HT1080 (cell line): ENCODE measurements at regions not wholly inside any gene's neighbourhood (a gene's known extent, or its start where the extent isn't known, plus 50 kb on each side); places are given as distances from the start of the nearest gene placed in this dataset.

Experiments used
- DNase-seq: peaks from one replicate; pipeline ENCODE4 v3.0.0-alpha.2; 2015; ENCODE audit warnings: low read depth

DNA sequence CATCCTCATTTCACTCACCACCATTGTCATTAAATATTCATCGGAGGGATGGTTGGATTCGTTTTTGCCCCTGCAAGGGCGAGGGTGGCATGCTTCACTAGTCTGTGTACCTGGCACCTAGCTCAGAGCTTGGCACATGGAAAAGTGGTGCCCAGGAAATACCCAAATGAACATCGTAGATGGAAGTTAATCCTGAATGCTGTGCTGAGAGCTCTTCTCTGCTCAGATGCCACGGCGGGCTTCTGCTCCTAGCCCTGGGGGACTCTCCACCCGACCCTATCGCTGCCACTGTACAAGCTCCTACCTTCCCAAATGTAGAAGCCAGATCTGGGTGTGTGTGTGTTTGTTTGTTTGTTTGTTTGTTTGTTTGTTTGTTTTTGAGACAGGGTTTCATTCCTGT is 113.0 kb upstream of the ZNF507 start:
- no peak for DNase-seq

DNA sequence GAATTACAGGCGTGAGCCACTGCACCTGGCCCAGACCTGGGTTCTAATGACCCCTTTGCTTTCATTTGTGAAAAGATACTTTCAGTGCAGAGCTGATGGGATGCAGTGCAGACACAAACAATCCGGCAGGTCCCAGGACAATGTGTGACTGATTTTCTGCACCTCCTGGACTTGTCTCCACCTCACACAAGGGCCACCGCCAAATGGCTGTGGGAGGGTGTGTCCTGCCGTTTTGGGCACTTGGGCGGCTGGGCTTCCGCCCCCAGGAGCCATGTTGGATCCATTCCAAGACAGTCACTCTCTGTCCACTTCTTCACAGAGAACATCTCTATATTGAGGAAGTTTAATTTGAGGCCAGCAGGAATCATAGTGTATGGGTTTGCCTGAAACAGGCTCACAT is 112.3 kb upstream of the ZNF507 start:
- DNase-seq = no peak

DNA sequence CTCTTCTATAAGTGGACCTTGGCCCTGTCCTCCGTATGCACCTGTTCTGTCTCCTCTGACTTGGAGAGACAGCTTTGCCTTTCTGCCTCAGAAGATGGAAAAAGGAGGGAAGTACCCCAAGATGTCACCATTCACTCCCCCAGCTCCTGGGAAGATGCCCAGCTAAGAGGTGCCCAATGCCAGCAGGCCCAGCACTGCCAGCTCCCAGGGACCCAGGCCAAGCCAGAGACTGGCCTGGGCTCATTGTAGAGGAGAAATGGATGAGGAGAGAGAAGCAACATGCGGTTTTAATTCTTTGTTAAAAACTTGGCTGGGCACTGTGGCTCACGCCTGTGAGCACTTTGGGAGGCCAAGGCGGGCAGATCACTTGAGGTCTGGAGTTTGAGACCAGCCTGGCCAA is 111.5 kb upstream of the ZNF507 start:
- no peak for DNase-seq

DNA sequence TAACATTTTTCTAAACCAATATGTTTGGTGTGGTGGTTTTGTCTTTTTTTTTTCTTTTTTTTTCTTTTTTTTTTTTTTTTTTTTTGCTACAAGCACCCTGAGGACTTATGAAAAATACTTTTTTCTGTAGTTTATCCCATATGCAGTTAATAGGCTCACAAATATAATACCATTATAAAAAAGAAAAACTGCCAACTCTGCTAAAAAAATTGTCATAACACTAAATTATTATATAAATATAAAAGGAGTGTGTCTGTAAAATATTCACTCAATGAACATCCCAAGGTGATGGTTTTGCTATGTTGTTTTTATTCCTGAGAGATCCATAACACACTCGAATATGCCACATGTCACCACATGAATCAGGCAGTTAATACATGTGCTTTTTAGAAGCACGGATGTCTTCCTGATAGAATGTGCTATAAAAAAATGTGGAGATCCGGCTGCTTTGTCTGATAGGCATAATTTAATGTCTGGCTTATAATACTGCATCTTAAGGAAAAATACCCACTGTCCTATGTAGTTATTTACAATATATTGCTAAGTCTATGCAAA is 110.7 kb upstream of the ZNF507 start:
- DNase-seq = no peak

DNA sequence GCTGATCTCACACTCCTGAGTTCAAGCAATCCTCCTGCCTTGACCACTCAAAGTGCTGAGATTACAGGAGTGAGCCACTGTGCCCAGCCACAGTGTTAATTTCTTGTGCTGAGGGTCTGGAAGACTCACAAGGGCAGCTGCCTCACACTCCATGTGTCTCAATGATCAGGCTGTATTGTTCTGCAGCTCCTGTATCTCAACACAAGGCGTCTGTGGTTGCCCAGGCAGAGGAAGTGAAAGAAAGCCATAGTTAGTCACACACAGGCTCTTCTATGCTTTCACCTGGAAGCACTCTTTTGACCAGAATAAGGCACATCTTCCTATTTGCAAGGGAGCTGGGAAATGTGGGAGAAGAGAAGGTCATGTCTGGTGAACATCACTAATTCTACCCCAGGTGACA is 107.3 kb upstream of the ZNF507 start:
- DNase-seq = no peak

DNA sequence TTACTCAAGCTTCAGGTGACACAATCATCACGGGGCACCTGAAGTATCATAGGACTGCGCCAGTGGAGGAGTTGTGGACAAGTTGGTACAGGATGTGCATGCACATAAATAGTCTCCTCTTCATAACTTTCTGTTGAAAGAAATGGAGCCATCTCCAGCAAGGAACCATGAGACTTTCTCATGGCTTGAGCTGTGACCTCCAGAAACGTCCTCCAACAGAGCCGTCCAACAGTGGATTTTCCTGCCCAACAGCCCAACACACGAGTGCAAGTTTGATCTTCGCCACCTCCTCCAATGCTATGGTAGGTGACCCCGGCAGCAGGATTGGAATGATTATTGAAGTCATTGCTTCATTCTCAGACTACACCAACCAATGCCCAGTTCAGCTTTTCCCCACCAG is 105.1 kb upstream of the ZNF507 start:
- no peak for DNase-seq

DNA sequence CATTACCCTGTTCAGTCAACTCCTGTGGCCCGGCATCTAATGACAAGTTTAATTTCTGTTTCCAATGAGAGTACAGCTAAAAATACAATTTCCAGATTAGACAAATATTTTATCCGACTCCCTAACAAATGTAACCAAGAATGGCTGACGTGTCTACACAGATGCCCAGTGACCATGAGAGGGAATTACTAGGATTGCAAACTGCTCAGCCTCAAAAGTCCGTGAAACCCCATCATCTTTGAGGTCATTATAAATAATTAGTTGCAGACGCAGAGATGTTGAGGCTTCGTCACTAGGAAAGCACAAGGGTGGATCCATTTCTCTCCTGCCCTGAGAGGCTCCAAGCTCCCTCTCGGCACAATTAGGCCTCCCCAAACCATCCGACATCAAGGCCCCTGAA is 104.1 kb upstream of the ZNF507 start:
- no peak for DNase-seq

DNA sequence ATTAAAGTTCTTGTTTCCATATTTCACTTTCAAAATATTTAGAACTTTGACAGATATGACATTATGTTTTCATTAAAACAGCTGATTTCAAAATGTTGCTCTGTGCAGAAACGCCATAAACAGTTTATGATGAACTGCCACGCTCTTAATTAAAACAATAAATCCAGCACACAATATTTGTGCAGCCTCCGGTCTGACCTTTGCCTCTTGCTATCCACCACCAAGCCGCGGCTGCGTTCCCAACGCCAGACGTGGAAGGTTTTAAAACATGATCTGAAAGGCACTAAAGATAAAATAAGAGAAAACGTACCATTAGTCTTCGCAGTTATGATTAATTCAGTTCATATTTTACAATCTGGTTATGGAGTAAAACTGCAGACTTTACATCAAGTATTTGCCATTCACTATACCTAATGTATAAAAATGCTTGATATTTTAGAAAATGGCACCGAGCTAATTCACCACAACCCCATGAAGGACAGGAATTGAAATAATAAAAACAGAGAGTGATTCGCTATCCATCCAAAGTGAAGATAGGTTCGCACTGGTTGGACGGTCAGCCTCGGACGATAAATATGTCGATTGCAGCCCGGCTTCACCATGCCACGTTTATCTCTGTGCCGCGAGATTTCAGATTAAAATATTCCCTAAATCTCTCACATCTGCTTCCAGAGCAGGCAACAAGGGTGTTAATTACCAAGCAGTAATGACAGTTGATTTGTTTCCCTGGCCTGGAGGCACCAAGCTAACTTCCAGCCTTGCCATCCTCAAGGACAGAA is 103.3 kb upstream of the ZNF507 start:
- DNase-seq = no peak

DNA sequence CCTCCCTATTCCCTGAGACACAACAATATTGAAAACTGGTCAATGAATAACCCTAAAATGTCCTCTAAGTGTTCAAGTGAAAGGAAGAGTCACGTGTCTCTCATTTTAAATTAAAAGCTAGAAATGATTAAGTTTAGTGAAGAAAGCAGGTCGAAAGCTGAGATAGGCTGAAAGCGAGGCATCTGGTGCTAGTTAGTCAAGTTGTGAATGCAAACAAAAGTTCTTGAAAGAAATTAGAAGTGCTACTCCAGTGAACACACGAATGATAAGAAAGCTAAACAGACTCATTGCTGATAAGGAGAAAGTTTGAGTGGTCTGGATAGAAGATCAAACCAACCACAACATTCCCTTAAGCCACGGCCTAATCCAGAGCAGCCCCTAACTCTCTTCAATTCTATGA is 99.4 kb upstream of the ZNF507 start:
- DNase-seq = no peak

DNA sequence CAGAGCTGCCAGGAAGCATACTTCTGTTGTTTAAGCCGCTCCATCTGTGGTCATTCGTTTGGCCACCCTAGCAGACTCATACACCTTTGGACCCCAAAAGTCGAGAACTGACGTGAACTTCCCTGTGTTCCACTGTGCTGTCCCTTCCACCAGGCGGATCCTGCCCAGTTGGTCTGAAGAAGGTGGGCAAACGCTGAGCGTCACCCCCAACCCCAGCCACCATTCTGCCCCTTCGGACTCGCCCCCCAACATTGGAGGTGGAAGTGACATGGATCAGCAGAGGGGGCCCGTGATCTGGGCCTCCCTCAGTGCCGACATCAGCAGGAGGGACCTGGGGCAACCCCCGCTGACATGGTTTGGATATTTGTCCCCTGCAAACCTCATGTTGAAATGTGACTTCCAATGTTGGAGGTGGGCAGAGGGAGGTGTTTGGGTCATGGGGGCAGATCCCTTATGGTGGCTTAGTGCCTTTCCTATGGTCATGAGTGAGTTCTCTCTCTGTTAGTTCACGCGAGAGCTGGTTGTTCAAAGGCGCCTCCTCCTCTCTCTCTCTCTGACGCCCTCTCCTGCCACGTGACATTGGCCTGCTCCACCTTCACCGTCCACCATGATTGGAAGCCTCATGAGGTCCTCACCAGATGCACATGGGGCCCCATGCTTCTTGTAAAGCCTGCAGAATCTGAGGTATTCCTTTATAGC is 93.6 kb upstream of the ZNF507 start:
- DNase-seq = no peak

DNA sequence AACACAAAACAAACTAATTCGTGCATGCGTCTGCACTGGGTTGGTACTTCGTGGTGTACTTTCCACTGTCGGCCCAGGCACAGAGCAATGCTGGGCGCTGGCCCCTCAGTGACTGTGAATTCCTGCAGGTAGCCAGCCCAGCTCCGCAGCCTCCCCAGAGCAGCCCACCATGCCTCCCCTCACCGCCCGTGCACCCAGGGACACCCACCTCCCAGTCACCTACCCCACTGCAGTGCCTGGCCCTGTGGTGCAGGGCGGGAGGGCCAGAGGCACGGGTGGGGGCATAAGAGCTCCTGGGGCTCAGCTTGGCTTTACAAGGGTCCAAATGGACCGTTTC is 93.1 kb upstream of the ZNF507 start:
- no peak for DNase-seq

DNA sequence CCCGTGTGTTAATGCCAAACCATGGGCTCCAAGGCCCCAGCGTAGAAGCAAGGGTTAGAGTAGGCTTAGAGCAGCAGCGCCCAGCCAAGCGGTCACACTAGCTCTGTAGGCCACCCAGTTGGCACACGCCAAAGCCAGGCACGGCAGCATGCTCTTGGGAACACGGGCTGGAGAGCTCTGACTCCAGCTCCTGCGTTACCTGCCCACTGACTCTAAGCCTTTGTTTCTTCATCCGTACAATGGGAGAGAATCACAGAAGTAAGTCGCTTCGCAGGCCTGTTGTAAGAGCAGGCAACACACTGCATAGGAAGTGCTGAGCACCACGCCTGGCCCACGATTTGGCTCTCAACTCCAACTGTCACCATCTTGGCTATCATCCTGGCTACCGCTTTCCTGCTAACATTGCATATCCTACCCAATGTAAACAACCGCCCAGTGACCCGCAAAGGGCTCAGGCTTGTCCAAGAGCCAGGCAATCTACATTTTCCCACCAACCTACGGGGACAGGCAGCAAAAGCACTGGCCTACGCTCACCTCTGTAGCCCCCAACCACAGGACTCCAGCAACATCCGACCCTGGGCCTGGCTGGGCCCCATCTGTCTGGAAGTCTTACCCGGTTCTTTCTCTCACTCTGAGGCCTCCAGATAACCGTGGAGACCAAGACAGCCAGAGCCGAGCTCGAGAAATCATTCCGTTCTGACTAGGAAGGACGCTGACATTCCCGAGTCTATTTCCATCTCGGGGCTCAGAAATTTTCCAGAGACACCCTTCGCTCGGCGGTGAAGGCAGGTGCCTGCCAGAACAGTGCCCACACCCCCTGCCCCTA is 91.5 kb upstream of the ZNF507 start:
- no peak for DNase-seq

DNA sequence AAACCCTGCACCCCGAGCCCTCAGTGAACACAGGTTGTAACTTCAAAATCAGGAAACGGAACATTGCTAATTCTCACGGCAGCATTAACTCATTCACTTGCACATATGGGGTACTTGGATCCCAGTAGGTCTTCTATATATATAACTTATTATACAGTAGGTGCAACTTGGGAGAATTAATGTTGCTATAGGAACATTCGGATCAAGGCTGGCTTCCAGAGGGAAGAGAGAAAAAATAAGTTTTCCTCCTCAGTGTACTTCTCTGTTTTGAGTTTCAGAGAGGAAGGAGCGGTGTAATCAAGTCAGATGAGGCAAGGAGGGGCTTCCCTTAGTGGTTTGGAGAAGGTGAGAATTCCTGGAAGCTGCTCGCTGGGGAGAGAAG is 90.9 kb upstream of the ZNF507 start:
- no peak for DNase-seq

DNA sequence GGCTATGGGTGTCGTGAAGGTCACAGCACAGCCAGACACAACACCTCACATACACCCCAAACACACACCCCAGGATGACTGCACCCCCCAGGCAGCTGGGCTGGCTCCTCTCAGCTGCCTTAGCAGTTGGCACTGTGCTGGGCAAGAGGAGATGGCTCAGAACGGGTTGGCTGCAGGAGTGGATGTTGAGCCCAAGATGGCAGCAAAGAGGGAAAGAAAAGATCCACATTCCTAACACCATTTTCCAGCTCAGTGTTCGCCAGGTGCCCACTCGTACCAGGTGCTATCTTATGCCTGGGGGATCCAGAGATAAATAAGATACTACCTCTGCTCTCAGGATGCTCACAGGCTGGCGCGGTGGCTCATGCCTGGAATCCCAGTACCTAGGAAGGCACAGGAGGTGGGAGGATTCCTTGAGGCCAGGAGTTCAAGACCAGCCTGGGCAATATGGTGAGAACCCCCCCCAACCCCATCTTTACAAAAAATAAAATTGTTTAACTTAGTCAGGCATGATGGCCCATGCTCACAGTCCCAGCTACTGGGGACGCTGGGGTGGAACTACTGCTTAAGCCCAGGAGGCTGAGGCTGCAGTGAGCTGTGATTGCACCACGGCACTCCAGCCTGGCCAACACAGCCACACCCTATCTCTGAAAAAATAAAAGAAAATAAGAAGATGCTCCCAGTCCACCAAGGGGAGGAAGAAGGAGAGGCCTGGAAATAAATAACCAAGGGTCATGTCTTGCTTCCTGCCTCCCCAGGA is 89.7 kb upstream of the ZNF507 start:
- no peak for DNase-seq

DNA sequence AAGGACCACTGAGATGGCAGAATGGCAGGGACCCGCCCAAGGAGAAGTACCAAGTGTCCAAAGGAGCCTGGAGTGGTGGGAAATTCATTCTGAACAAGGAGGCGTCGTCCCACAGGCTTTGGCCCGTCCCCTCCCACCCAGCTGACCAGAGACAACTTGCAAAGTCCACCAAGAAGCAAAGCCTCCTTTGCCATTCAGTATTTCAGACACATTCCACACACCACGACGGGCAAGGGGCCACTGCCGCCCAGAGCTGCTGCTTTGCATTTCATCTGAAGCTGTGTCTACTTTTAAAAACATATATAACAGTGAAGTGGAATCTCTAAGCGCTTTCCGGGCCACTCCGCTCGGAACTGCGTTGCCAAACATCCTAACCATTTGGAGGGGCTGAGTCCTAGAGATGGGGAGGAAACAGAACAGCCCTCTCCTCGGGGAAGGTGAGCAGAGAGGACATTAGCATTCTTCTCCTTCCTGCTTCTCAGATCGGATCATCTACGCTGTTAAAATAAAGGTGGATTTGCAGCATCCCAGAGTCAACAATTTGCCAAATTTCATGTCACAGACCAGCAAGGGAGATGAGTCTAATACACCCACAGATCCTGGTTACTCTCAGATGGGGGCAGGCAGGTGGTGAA is 89.0 kb upstream of the ZNF507 start:
- DNase-seq = no peak

DNA sequence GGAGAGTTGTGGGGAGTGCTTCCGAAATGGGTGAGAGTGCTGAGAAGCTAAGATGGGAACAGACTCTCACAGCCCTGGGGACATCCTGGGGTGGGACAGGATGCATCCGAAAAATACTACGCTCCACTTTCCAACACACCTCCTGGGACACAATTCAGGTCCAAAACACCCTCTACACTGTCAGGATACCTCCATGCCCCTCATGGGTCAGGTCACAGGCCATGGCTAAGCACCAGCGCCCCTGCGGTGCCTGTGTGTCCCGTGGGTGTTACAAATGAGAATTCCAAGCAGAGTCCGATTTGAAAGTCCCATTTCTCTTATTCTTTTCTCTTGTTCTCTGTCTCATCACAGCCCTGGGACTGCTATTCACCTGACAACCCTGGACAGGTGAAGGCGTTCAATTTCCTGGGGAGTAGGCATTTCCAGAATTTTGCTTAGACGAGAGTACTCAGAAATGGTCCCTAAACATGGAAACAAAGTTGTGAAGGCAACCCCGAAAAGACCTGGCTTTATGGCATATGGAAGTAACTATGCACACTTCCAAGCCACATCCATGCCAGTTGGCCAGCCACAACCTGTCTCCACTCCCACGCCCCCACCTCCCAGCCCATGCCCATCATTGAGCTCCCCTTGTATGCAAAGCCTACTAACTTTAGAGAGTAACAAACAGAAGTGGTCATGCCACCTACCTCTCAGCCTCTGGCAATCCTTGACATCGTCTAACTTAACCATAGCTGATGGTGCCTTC is 87.9 kb upstream of the ZNF507 start:
- DNase-seq = no peak

DNA sequence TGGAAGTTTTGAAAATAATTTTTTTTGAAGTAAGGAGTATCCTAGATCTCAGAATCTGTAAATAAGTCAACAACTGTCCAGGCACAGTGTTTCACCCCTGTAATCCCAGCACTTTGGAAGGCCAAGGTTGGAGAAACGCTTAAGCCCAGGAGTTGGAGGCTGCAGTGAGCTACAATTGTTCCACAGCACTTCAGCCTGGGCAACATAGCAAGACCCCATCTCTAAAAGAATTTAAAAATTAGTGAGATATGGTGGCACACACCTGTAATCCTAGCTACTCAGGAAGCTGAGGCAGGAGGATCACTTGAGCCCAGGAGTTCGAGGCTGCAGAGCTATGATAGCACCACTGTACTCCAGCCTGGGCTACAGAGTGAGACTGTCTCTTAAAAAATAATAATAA is 87.2 kb upstream of the ZNF507 start:
- no peak for DNase-seq

DNA sequence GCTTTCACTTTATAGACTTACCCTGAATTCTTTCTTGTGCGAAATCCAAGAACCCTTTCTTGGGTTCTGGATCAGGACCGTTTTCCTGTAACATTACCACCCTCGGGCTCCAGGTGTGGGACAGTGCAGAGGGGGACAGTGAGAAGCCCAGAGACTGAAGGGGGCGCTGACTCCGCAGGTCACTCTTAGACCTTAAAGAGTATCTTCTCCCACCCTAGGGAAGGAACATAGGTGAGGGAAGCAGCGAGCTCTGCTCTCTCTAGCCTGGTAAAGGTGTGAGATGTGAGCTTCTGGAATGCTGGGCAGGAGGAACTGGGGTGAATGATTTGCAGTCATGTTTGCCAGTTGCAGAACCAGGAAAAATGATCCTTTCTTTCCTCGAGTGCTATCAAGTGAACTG is 80.8 kb upstream of the ZNF507 start:
- no peak for DNase-seq

DNA sequence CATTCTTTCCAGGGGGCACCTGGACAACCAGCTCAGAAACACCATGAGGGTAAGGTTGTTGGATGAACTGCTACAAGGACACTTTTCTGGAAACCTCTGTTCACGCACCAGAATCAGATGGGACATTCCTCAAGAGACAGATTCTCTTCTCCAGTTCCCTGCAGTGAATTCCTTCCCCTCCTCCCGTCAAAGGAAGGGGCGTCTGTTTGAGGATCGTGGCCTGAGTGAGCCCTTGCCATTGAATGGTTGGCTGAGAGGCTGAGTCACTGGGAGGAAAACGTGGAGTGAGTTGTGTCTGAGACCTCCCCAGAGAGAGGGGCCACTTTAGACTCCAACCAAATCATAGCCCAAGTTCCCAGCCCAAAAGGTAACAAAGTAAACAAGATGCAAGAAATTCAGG is 79.4 kb upstream of the ZNF507 start:
- no peak for DNase-seq

DNA sequence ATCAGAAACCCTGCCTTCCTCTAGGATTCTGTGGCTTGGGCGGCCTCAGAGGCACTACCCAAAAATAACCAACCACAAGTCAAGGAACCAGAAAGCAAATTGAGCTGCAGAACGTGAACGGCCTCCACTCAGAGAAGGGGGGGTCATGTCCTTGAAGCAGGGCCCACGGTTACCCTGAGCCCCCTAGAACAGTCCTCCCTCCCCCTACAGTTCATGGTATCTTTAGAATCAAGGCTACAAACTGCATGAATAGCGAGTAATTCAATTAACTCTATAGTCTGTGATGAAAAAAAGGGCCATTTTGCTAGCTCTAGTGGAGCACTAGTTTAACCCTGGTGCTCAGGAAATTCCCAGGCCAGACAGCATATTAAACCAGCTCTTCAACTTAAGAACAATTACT is 79.0 kb upstream of the ZNF507 start:
- no peak for DNase-seq
